Mesodermal cell (in vitro differentiated cells): ENCODE measurements at regions not wholly inside any gene's neighbourhood (a gene's known extent, or its start where the extent isn't known, plus 50 kb on each side); places are given as distances from the start of the nearest gene placed in this dataset.
A peak's percentile ranks its signal among the peaks of the same experiment; 100 is the strongest.

Experiments
- H3K27ac ChIP-seq: 2 replicates; pipeline ENCODE4 v1.7.0; 2013; ENCODE audit warnings: mild to moderate bottlenecking, low read depth, low read length, moderate library complexity; ENCODE audit not compliant: severe bottlenecking
- H3K36me3 ChIP-seq: 2 replicates; pipeline ENCODE4 v1.7.1; 2013; ENCODE audit warnings: mild to moderate bottlenecking, low read length, moderate library complexity; ENCODE audit not compliant: control insufficient read depth, insufficient read depth
- H3K4me1 ChIP-seq: one replicate; pipeline ENCODE4 v1.7.1; 2013; ENCODE audit warnings: mild to moderate bottlenecking, low read length; ENCODE audit not compliant: insufficient read depth, control insufficient read depth, poor library complexity, severe bottlenecking
- H3K4me3 ChIP-seq: 2 replicates; pipeline ENCODE4 v1.7.0; 2013; ENCODE audit warnings: low read length, control low read depth, mild to moderate bottlenecking; ENCODE audit not compliant: insufficient read depth, poor library complexity, severe bottlenecking; ENCODE audit errors: extremely low read depth
- H3K9me3 ChIP-seq: 2 replicates; pipeline ENCODE4 v1.7.1; 2013; ENCODE audit warnings: mild to moderate bottlenecking, low read length, moderate library complexity; ENCODE audit not compliant: control insufficient read depth
- WGBS, 2 experiments: methylation state at CpG; one replicate each; pipeline ENCODE4 v1.1.5; 2013; ENCODE audit warnings: missing lambda C conversion rate in 2 of 2; ENCODE audit not compliant: insufficient coverage in 2 of 2; 5-methylcytosine and 5-hydroxymethylcytosine counted together

DNA sequence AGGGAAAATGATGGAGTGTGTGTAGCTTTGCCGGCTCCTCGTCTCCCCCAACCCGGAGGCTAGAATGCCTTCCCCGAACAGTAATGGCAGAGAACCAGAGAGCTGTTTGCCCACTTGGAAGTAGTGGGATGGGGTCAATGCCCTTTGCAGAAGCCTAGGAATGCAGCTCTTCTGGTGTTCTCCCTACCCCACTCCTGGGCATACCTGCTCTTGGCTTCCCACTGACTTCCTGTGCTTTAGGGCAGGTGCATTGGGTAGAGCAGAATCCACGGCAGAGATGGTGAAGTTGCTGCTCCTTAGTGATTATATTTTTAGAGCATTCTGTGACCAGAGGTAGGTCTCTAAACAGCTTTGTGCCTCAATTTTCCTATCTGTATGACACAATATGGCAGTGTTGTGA, 134.6 kb downstream of the BOD1 start:
- H3K4me1 ChIP-seq = peaks cover 14% of the 10 kb centered on the region
- no peaks in the 10 kb centered on the region for H3K9me3 ChIP-seq
- WGBS, 2 experiments = 68 to 75% methylated on average over 4 to 5 of the region's 5 CpGs

DNA sequence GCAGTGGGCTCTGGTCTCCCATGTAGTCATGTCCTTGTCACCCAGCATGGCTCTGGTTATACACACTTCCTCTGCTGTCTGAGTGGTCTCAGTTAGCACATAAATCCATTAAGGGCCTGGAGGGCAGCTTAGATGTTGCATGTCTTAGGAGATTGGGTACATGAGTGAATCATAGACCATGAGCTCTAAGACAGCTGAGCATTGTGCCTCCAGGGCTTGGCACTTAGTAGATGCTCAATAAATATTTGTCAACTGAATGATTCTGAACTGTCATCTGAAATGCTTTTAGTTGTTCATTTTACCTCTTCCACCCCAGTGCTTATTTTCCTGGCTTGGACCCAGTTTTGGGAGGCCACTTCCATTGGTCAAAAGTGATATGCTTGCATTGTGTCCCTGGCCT, 135.6 kb downstream of the BOD1 start:
- H3K4me1 ChIP-seq = peaks cover 15% of the 10 kb centered on the region
- no peaks in the 10 kb centered on the region for H3K36me3 ChIP-seq
- H3K4me3 ChIP-seq = no peak overlapping the region
- no peaks in the 10 kb centered on the region for H3K9me3 ChIP-seq
- H3K27ac ChIP-seq = no peak overlapping the region

More for the DNA sequence above, 134.6 kb downstream of the BOD1 start:
- no peaks in the 10 kb centered on the region for H3K36me3 ChIP-seq
- H3K27ac ChIP-seq = no peak overlapping the region
- no peak overlapping the region for H3K4me3 ChIP-seq

DNA sequence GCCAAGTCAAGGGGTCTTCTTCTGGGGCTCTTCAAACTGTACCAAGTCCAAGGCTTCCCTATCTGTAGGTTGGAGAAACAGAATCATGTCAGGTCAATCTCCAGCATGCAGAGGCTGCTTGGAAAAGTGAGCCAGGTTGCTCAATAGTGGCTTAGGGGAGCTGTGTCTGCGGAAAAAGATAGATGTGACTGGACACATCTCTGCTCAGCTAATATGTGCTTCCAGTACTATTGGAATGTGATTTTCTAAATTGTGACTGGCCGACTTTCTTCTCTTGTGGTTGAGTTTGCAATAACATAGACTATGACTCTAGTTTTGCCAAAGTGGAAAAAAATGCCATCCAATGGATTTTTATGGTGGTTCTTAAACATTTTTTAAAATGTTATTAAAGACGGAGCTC, 136.7 kb downstream of the BOD1 start:
- Histone ChIP-seq H3K27ac (no peak overlapping the region), H3K4me1 (peaks cover 23% of the 10 kb centered on the region), H3K4me3 (no peak overlapping the region), H3K36me3 (no peaks in the 10 kb centered on the region), H3K9me3 (no peaks in the 10 kb centered on the region)
- WGBS, 2 experiments = 62 to 63% methylated on average over 3 of the region's 3 CpGs

DNA sequence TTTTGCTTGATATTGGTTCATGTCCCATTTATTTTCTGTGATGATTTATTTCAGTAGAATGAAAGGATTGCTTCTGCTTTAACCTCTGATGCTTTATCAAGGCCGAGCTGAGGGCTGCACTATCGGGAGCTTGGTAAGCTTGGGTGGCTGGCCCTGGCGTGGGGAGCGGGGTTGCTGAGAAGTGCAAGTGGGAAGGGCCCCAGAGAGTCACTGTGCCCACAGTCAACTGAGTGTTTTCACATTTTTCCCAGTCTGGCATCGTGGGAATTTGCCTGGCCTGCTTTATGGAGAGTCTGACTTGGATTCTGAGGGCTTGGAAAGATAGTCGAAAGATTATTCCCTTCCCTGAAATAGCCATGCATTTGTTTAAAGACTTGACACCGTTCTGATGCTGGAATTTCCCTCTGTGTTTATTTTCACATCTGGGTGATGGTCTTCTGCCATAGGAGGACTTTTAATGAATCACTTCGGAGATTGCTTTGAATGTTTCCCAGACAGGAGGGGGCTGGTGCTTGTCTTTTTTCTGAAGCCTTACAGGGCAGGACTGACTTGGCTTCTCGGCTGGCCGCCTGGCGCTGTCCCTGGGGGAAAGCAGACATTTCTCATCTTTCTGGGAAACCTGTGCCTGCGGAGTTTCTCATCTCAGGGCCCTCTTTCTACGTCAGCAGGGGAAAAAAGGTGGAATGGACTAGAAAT, 139.0 kb downstream of the BOD1 start:
- Histone ChIP-seq H3K36me3 (no peaks in the 10 kb centered on the region), H3K9me3 (no peaks in the 10 kb centered on the region), H3K4me3 (no peak overlapping the region), H3K27ac (peak overlapping the region; percentile 84), H3K4me1 (peaks cover 35% of the 10 kb centered on the region)
- WGBS, 2 experiments = 77 to 78% methylated on average over 6 to 8 of the region's 13 CpGs

DNA sequence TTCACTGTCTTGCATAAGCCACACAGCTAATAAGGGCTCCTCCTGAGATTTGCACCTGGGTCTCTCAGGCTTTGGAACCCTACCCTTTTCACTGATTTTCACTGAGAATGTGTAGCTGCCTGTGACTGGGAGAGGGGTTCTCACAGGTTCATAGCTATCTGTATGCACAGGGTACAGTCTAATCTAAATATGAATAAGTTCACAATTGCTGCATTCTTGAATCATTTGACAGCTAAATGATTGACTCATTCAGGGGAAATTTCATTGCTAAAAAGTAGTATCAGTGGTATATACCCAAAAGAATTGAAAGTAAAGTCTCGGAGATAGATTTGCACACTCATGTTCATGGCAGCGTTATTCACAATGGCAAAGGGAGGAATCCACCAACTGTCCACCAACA, 140.7 kb downstream of the BOD1 start:
- H3K36me3 ChIP-seq = no peaks in the 10 kb centered on the region
- WGBS, 2 experiments = 100% methylated on average over 2 of the region's 2 CpGs
- peaks cover 40% of the 10 kb centered on the region for H3K4me1 ChIP-seq
- no peaks in the 10 kb centered on the region for H3K9me3 ChIP-seq
- no peak overlapping the region for H3K4me3 ChIP-seq
- no peak overlapping the region for H3K27ac ChIP-seq

DNA sequence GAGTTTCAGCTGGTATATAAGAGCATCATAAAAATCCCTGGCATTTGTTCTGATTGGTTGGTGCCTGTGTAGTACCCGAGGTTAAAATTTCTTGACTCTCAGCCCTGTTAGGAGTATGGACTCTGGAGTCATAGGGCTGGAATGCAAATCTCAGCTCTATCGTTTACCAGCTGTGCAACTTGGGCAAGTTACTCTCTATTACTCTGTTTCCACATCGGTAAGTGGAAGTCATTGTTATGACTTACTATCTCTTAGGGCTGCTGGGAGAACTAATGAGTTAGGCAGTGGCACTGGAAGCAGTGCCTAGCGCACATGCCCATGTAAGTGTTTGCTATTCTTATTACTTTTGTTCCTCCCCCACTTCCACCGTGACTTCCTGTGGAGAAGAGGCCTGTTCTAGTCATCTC, 141.6 kb downstream of the BOD1 start:
- Histone ChIP-seq H3K4me3 (no peak overlapping the region), H3K9me3 (no peaks in the 10 kb centered on the region), H3K27ac (no peak overlapping the region), H3K36me3 (no peaks in the 10 kb centered on the region), H3K4me1 (peaks cover 40% of the 10 kb centered on the region)
- WGBS, 2 experiments = 71 to 94% methylated on average over 1 to 3 of the region's 5 CpGs

DNA sequence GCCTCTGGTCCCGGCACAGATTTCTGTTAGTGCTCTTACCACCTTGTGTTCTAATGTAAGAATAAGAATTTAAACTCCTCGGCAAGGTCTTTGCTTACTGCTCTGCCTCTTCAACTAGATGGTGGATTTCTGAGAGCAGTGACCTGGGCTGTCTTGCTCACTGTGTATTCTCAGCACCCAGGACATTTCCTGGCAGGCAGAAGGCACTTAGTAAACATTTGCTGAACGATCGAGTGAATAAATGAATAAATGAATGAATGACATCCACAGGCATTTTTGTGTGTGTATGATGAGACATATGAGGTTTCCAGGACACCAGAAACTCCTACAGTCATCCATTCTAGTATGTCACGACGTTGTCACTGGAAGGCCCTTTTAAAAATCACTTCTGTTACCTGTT, 143.2 kb downstream of the BOD1 start:
- WGBS, 2 experiments = 90 to 100% methylated on average over 1 to 4 of the region's 6 CpGs
- H3K4me3 ChIP-seq = no peak overlapping the region
- no peak overlapping the region for H3K27ac ChIP-seq
- no peaks in the 10 kb centered on the region for H3K36me3 ChIP-seq
- no peaks in the 10 kb centered on the region for H3K9me3 ChIP-seq
- H3K4me1 ChIP-seq = peaks cover 37% of the 10 kb centered on the region

DNA sequence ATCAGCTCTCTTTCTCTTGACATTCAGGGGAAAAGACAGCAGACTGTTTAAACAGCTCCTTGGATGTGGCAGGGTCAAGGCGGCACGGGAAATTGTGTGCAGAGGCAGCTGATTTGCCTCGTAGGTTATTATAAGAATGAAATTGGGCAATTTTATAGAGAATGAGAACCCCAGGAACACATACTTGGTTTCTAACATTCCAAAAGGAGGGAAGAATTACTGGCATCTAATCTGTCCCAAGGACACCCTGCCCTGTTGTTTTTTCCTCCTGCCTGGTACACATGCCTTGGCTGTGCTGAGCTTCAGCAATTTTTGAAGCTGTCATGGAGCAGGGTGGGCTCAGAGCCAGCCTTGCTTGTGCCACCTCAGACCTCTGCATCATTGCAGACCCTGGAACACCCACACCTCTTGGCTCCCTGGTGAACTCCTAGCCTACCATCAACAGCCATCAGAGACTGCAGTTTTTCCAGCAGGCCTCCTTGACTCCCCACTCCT, 143.6 kb downstream of the BOD1 start:
- H3K27ac ChIP-seq = peak overlapping the region; percentile 80
- H3K4me1 ChIP-seq = peaks cover 32% of the 10 kb centered on the region
- WGBS, 2 experiments = 85 to 100% methylated on average over 1 to 3 of the region's 3 CpGs
- H3K36me3 ChIP-seq = no peaks in the 10 kb centered on the region
- H3K4me3 ChIP-seq = no peak overlapping the region
- H3K9me3 ChIP-seq = no peaks in the 10 kb centered on the region

DNA sequence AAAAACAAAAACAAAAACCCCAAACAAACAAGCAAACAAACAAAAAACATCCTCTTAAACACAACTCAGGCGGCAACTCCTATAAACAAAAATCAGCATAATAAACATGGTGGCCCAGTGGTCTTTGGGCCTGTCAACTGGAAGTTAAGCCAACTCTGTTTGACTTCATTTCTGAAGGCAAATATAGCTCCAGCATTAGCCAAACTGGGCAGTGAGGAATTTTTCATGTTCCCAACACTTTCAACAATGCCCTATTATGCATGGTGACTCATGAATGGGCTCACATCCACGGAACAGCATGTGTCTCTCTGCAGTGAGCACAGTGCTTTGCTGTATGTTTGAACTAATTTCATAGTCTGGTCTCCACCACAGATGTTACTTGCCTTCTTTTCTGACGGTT, 143.9 kb upstream of the STC2 start:
- WGBS, 2 experiments = 63 to 95% methylated on average over 2 to 3 of the region's 3 CpGs
- Histone ChIP-seq H3K4me1 (peaks cover 26% of the 10 kb centered on the region), H3K36me3 (no peaks in the 10 kb centered on the region), H3K9me3 (no peaks in the 10 kb centered on the region), H3K27ac (peak overlapping the region; percentile 80), H3K4me3 (no peak overlapping the region)

DNA sequence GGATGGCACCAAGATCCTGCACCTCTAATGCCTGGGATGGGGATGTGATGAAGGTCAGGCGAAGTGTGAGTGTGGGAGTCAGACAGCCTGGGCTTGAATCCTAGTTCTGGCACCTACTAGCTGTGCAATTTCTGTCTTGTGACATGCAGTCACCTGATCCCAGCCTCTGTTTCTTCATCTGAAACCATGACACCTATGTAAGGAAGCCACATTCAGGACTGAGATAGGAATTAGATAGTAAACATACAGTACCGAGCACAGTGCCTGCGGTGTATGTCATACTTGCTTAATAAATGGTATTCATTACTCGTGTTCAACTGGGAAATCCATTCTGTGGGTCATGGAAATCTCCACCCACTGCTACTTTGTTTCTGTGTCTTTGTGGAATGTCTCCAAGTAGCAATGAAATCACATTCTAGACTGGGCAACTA, 140.6 kb upstream of the STC2 start:
- 89% methylated on average over 4 of the region's 4 CpGs for WGBS, 2 experiments
- Histone ChIP-seq H3K4me3 (no peak overlapping the region), H3K4me1 (peaks cover 17% of the 10 kb centered on the region), H3K27ac (no peak overlapping the region), H3K9me3 (no peaks in the 10 kb centered on the region), H3K36me3 (no peaks in the 10 kb centered on the region)

DNA sequence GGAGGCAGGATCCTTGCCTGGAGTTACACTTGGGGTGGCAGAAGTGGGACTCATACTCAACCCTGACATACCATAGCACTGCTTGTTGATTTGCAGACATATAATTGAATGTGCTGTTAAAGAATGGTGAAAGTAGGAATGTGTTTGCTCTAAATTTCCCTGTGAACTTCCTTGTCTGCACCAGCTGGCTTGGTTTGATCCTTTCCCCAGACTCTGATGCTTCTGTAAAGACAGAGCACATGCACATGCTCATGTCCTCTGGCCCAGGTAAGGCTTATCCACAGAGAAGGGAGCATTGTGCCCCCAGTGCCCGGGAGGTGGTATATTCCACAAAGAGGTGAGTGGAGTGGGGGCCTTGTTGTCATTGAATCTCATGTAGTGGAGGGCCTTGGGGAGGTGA, 138.0 kb upstream of the STC2 start:
- no peak overlapping the region for H3K4me3 ChIP-seq
- WGBS, 2 experiments = 90% methylated on average over 1 of the region's 1 CpG; no CpG with 5 or more reads in 1 of the 2 experiments

More for the DNA sequence above, 138.0 kb upstream of the STC2 start:
- H3K9me3 ChIP-seq = no peaks in the 10 kb centered on the region
- H3K27ac ChIP-seq = no peak overlapping the region
- no peaks in the 10 kb centered on the region for H3K36me3 ChIP-seq
- no peaks in the 10 kb centered on the region for H3K4me1 ChIP-seq
